Choroid plexus epithelial cell (primary cell): ENCODE measurements at regions not wholly inside any gene's neighbourhood (a gene's known extent, or its start where the extent isn't known, plus 50 kb on each side); places are given as distances from the start of the nearest gene placed in this dataset.

Experiments
- DNase-seq: peaks from one replicate; pipeline ENCODE4 v3.0.0-alpha.2; 2010; ENCODE audit warnings: low read depth
- H3K4me3 ChIP-seq: 2 replicates; pipeline ENCODE4 v1.5.1; 2011; ENCODE audit warnings: low read depth, mild to moderate bottlenecking, control low read depth, low read length, moderate library complexity
- TF ChIP-seq, protein P1 (sequence below): conservative IDR thresholded peaks from 2 replicates; pipeline ENCODE4 v1.5.1; 2011; ENCODE audit warnings: low read depth, mild to moderate bottlenecking, control low read depth, inconsistent platforms, low read length, moderate library complexity

DNA sequence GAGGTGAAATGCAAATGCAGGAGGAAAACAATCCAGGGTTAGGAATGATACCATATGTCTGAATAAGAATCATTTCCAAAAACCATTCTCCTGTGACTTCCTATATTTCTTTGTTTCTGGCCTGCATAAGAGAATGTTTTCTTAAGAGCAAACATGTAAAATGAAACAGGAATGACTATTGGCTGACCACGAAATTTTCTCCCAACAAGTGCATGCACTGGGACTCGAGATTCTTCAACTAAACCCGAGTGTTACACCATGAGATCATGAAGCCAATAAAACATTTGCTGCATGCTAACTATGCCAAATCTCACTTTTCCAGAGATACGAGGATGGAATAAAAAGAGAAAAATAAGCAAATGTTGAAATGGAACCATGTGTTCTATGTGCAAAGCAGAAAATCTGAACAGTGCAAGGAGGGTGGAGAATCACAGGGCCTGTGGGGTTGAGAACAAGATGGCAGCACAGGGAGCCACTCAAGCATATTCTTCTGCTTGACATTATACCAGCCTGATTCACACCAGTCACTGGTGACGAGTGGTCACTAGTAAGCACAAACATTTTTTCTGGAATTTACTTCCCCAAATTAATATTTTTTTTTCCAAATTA is 212.2 kb upstream of the FOXA2 start:
- H3K4me3 ChIP-seq, result no peak overlapping the region
- TF ChIP-seq, protein P1, sequence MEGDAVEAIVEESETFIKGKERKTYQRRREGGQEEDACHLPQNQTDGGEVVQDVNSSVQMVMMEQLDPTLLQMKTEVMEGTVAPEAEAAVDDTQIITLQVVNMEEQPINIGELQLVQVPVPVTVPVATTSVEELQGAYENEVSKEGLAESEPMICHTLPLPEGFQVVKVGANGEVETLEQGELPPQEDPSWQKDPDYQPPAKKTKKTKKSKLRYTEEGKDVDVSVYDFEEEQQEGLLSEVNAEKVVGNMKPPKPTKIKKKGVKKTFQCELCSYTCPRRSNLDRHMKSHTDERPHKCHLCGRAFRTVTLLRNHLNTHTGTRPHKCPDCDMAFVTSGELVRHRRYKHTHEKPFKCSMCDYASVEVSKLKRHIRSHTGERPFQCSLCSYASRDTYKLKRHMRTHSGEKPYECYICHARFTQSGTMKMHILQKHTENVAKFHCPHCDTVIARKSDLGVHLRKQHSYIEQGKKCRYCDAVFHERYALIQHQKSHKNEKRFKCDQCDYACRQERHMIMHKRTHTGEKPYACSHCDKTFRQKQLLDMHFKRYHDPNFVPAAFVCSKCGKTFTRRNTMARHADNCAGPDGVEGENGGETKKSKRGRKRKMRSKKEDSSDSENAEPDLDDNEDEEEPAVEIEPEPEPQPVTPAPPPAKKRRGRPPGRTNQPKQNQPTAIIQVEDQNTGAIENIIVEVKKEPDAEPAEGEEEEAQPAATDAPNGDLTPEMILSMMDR, result no peak
- peak; percentile 80 for DNase-seq

DNA sequence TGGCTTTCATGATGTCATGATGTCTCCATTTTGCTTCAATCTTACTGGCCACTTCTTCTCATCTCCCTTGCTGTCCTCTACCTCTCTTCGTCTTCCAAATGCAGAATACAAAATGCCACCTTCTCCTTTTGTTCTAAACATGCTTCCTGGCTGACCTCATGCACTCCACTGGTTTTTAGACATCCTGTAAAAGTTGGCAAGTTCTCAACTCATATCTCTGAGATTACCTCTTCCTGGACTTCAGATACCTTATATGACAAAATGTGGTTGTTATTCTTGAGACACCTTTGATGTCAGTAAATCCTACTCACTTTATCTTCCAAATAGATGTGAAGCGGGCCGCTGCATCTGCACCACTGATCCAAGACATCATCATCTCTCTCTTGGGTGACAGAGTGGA is 212.7 kb upstream of the FOXA2 start:
- no peak for DNase-seq
- no peak overlapping the region for H3K4me3 ChIP-seq
- TF ChIP-seq, protein P1, result no peak

DNA sequence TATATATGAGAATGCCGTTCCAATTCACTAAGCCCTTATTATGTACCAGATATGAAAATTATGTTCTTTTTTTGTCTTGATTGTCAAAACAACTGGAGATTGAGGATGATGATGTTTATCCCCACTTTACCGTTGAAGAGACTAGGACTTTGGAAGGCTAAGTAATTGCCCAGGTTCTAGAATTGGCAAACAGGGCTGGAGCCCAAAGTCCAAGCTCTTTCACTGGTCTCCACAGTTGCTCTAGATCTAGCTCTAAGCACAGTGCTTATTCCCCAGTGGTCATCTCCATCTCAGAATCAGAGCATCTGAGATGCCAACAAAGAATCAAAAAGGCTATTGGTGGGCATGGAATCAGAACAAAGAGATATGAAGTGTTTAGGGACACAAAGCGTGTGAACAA is 215.3 kb upstream of the FOXA2 start:
- no peak for DNase-seq
- TF ChIP-seq, protein P1, result no peak
- no peak overlapping the region for H3K4me3 ChIP-seq

DNA sequence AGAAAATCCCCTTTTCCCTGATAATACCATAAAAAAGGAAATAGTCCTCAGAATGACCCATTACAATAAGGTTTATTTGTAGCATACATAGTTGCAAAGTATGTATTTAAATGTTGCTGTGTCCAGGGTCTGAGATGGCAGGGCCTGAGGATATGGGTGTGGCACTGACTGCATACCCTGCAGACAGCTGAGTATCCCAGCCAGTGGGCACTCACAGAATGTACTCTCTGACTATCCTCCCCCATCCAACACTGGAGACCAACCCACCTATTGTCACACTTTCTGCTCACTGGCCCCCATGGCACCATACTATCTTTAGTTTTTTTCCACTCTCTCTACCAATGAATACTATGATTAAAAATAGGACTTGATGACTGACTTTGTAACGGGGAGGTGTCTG is 215.8 kb upstream of the FOXA2 start:
- TF ChIP-seq, protein P1, result no peak
- DNase-seq, result no peak
- no peak overlapping the region for H3K4me3 ChIP-seq

DNA sequence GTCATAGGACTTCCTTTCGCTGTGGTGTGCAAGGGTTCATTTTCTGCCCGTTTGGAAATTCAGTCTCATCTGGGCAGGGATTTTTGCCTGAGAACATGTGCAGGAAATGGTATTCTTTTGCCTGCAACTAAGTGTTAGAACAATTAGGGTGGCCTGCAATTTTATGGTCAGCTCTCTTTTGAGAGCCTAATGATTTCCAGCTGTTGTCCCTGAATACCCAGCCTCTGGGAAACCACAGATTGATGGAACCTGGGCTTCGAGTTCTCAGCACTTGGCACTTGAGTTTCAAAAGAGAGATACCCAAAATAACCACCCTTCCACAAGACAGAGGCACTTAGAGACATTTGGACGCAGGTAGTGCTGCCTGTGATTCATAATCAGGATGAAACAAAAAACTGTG is 217.2 kb upstream of the FOXA2 start:
- DNase-seq, result no peak
- TF ChIP-seq, protein P1, result no peak
- no peak overlapping the region for H3K4me3 ChIP-seq

DNA sequence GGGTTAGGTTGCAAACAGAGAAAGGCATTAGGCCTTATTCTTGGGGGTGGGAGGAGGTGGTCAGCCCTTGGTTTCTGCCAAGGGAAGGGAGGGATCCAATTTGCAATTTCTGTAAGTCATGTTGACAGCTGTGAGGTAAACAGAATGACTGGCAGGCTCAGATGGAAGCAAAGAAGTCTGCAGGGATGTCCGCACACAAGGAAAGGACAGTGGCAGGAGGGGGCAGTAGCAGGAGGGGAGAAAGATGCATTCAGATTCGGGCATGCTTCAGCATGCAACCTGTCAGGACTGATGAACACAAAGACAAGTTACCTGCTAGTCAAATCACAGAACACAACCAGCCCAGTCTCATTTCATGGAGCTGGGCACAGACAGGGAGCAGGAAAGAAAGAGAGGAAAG is 217.9 kb upstream of the FOXA2 start:
- DNase-seq, result no peak
- TF ChIP-seq, protein P1, result no peak

DNA sequence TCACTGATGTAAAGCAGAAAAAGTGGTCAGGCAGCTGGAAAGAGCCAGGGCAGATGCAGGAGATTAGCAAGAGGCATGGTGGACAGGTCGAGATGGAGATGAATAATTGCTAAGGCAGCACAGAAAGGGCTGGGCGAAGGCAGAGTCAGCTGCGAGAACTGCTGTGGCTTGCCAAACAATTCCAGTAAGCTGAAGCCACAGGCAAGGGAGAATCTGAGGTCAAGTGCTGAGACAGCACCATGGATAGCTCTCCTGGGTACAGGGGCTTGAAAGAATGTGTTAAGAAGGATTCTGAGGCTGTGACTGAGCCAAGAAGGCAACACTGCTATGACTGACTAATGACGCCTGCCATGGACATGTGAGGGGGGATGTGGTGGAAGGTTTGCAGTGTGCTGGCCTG is 220.8 kb upstream of the FOXA2 start:
- TF ChIP-seq, protein P1, result no peak
- peak; percentile 96 for DNase-seq
- no peak overlapping the region for H3K4me3 ChIP-seq

More for the DNA sequence above, 217.9 kb upstream of the FOXA2 start:
- no peak overlapping the region for H3K4me3 ChIP-seq
